ENCODE measurements at regions not wholly inside any gene's neighbourhood (a gene's known extent, or its start where the extent isn't known, plus 50 kb on each side); places are given as distances from the start of the nearest gene placed in this dataset.
"Not testable (repeated sequence)": the region's sequence is repeated elsewhere in the genome, so short reads cannot be mapped to it uniquely, and the experiment has no call there.

DNA sequence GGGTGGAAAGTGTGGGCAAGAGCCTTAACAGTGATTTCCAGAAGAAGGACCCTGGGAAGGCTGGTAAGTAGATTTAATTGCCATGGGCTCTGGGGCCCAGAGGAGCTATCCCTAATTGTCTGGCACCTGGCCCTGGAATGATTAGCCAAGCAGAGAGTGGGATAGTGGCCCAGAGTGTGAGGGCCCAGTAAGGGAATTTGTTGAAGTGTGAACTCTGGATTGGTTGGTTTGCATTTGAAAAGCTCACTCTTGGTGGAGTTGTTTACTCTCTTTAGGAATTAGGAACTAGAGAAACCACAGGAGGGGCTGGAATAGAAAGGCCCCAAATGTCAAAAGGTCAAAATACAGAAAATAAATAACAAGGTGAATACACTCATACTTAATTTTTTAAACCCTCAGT lies 207.1 kb downstream of the GABRG2 start:
- Histone ChIP-seq H3K9me3 (ENCODE audit: control insufficient read depth, low read depth, low read length) (no peaks in the 10 kb centered on the region), H3K4me3 (ENCODE audit: control insufficient read depth in 2 of 3, extremely low read depth in 1 of 3, insufficient read depth in 2 of 3, low read depth in 1 of 3, low read length in 3 of 3) (no peak overlapping the region), H2AFZ (ENCODE audit: control insufficient read depth, low read length) (no peak overlapping the region), H3K9ac (ENCODE audit: control insufficient read depth, extremely low read depth, insufficient read depth, low read length) (no peak overlapping the region), H3K36me3 (ENCODE audit: control insufficient read depth in 2 of 2, extremely low read depth in 1 of 2, insufficient read depth in 2 of 2, low read length in 2 of 2) (no peaks in the 10 kb centered on the region), H4K20me1 (ENCODE audit: control insufficient read depth, extremely low read depth, insufficient read depth, low read length) (no peaks in the 10 kb centered on the region), H3K4me1 (ENCODE audit: control insufficient read depth, extremely low read depth, insufficient read depth, low read length) (no peaks in the 10 kb centered on the region), H3K9me1 (ENCODE audit: control insufficient read depth, extremely low read depth, insufficient read depth, low read length) (no peaks in the 10 kb centered on the region), H3K27ac (ENCODE audit: control insufficient read depth, insufficient read depth, low read length) (no peak overlapping the region), H3K4me2 (ENCODE audit: control insufficient read depth, extremely low read depth, insufficient read depth, low read depth, low read length) (no peak overlapping the region), H3K79me2 (ENCODE audit: control insufficient read depth, insufficient read depth, low read length) (no peaks in the 10 kb centered on the region), H3K27me3 (ENCODE audit: control insufficient read depth, extremely low read depth, insufficient read depth, low read length) (no peaks in the 10 kb centered on the region)
- DNase-seq (ENCODE audit: low read depth, low spot score): no peak
- TF ChIP-seq, protein P1, sequence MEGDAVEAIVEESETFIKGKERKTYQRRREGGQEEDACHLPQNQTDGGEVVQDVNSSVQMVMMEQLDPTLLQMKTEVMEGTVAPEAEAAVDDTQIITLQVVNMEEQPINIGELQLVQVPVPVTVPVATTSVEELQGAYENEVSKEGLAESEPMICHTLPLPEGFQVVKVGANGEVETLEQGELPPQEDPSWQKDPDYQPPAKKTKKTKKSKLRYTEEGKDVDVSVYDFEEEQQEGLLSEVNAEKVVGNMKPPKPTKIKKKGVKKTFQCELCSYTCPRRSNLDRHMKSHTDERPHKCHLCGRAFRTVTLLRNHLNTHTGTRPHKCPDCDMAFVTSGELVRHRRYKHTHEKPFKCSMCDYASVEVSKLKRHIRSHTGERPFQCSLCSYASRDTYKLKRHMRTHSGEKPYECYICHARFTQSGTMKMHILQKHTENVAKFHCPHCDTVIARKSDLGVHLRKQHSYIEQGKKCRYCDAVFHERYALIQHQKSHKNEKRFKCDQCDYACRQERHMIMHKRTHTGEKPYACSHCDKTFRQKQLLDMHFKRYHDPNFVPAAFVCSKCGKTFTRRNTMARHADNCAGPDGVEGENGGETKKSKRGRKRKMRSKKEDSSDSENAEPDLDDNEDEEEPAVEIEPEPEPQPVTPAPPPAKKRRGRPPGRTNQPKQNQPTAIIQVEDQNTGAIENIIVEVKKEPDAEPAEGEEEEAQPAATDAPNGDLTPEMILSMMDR (optimal IDR thresholded peaks at IDR 0.05 in 1 of 3, IDR thresholded peaks at IDR 0.05 in 1 of 3, conservative IDR thresholded peaks at IDR 0.05 in 1 of 3; ENCODE audit: extremely low read depth in 1 of 3, insufficient read depth in 2 of 3, low read length in 3 of 3): no peak
- TF ChIP-seq EZH2 (IDR thresholded peaks at IDR 0.05; ENCODE audit: low read length): no peak
- FAIRE-seq: no peak
- dilution Hi-C loops (cut with MboI; ENCODE audit: extremely low pct_ligation_motif_present, low sequenced_read_pairs): no loop called here

DNA sequence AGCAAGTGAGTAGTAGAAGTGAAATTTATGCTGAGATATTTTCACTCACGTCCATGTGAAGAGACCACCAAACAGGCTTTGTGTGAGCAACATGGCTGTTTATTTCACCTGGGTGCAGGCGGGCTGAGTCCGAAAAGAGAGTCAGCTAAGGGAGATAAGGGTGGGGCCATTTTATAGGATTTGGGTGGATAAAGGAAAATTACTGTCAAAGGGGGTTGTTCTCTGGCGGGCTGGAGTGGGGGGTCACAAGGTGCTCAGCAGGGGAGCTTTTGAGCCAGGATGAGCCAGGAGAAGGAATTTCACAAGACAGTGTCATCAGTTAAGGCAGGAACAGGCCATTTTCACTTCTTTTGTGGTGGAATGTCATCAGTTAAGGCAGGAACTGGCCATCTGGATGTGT lies 207.8 kb downstream of the GABRG2 start:
- H3K9me1 ChIP-seq (ENCODE audit: control insufficient read depth, extremely low read depth, insufficient read depth, low read length); DNase-seq (ENCODE audit: low read depth, low spot score); H3K27ac ChIP-seq (ENCODE audit: control insufficient read depth, insufficient read depth, low read length); H3K27me3 ChIP-seq (ENCODE audit: control insufficient read depth, extremely low read depth, insufficient read depth, low read length); FAIRE-seq; H2AFZ ChIP-seq (ENCODE audit: control insufficient read depth, low read length); dilution Hi-C loops (cut with MboI; ENCODE audit: extremely low pct_ligation_motif_present, low sequenced_read_pairs); H3K79me2 ChIP-seq (ENCODE audit: control insufficient read depth, insufficient read depth, low read length); H3K9me3 ChIP-seq (ENCODE audit: control insufficient read depth, low read depth, low read length); H4K20me1 ChIP-seq (ENCODE audit: control insufficient read depth, extremely low read depth, insufficient read depth, low read length); H3K9ac ChIP-seq (ENCODE audit: control insufficient read depth, extremely low read depth, insufficient read depth, low read length); H3K4me1 ChIP-seq (ENCODE audit: control insufficient read depth, extremely low read depth, insufficient read depth, low read length); H3K4me3 ChIP-seq (ENCODE audit: control insufficient read depth in 2 of 3, extremely low read depth in 1 of 3, insufficient read depth in 2 of 3, low read depth in 1 of 3, low read length in 3 of 3); H3K36me3 ChIP-seq (ENCODE audit: control insufficient read depth in 2 of 2, extremely low read depth in 1 of 2, insufficient read depth in 2 of 2, low read length in 2 of 2); H3K4me2 ChIP-seq (ENCODE audit: control insufficient read depth, extremely low read depth, insufficient read depth, low read depth, low read length): not testable (repeated sequence)

DNA sequence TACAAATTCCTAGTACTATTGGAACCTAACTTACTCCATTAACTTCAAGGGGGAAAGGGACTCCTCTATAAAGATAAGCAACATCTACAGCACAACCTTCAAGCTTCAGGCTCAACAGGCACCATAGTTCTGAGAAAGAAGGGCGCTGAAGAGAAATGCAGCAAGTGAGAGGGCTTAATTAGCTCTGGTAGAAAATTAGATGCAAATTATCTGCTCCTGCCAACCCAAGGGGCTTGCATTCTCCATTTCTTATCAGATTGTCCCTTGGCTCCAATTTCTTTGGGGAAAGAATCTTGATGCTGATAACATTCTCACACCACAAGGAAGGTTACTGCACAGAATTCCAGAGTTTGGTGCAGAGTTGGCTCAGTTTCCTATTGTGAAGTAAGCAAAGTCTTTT lies 214.6 kb downstream of the GABRG2 start:
- dilution Hi-C loops (cut with MboI; ENCODE audit: extremely low pct_ligation_motif_present, low sequenced_read_pairs): no loop called here
- no peak overlapping the region for H3K4me3 ChIP-seq (ENCODE audit: control insufficient read depth in 2 of 3, extremely low read depth in 1 of 3, insufficient read depth in 2 of 3, low read depth in 1 of 3, low read length in 3 of 3)
- no peaks in the 10 kb centered on the region for H3K9me3 ChIP-seq (ENCODE audit: control insufficient read depth, low read depth, low read length)
- no peaks in the 10 kb centered on the region for H3K9me1 ChIP-seq (ENCODE audit: control insufficient read depth, extremely low read depth, insufficient read depth, low read length)
- H3K79me2 ChIP-seq (ENCODE audit: control insufficient read depth, insufficient read depth, low read length): no peaks in the 10 kb centered on the region
- no peak overlapping the region for H3K27ac ChIP-seq (ENCODE audit: control insufficient read depth, insufficient read depth, low read length)
- DNase-seq (ENCODE audit: low read depth, low spot score): no peak
- no peak for FAIRE-seq
- no peaks in the 10 kb centered on the region for H3K27me3 ChIP-seq (ENCODE audit: control insufficient read depth, extremely low read depth, insufficient read depth, low read length)
- H4K20me1 ChIP-seq (ENCODE audit: control insufficient read depth, extremely low read depth, insufficient read depth, low read length): no peaks in the 10 kb centered on the region
- TF ChIP-seq, protein P1 (optimal IDR thresholded peaks at IDR 0.05 in 1 of 3, IDR thresholded peaks at IDR 0.05 in 1 of 3, conservative IDR thresholded peaks at IDR 0.05 in 1 of 3; ENCODE audit: extremely low read depth in 1 of 3, insufficient read depth in 2 of 3, low read length in 3 of 3): no peak
- TF ChIP-seq EZH2 (IDR thresholded peaks at IDR 0.05; ENCODE audit: low read length): no peak
- no peaks in the 10 kb centered on the region for H3K4me1 ChIP-seq (ENCODE audit: control insufficient read depth, extremely low read depth, insufficient read depth, low read length)
- H3K4me2 ChIP-seq (ENCODE audit: control insufficient read depth, extremely low read depth, insufficient read depth, low read depth, low read length): no peak overlapping the region
- no peaks in the 10 kb centered on the region for H3K36me3 ChIP-seq (ENCODE audit: control insufficient read depth in 2 of 2, extremely low read depth in 1 of 2, insufficient read depth in 2 of 2, low read length in 2 of 2)
- no peak overlapping the region for H2AFZ ChIP-seq (ENCODE audit: control insufficient read depth, low read length)
- no peak overlapping the region for H3K9ac ChIP-seq (ENCODE audit: control insufficient read depth, extremely low read depth, insufficient read depth, low read length)

Measured in keratinocyte (primary cell).